Caco-2 (cell line): ENCODE measurements at regions not wholly inside any gene's neighbourhood (a gene's known extent, or its start where the extent isn't known, plus 50 kb on each side); places are given as distances from the start of the nearest gene placed in this dataset.

Source experiments
- BruUV-seq: library from RNA; stranded (reverse); fragments of 400-500 nt; replicated peaks from 2 replicates; lab custom pipeline; 2021; lab: Mats Ljungman, UMichigan
- CTCF ChIA-PET: fragments of 300-600 bp; sonication (Branson Sonifier 250); formaldehyde crosslinking; loops from one replicate; lab custom pipeline; 2022; ENCODE audit warnings: antibody characterized with exemption; lab: Charles Lee
- POLR2A ChIA-PET: fragments of 300-600 bp; sonication (Branson Sonifier 250); formaldehyde crosslinking; loops from one replicate; lab custom pipeline; 2022; ENCODE audit warnings: antibody characterized with exemption; lab: Charles Lee
- DNase-seq, 2 experiments: peaks; one replicate each; pipeline versions ENCODE4 v3.0.0 to v3.0.0-alpha.2; 2020 to 2022
- H3K27me3 ChIP-seq: replicated peaks from 2 replicates; pipeline ENCODE4 v1.6.0; 2011; ENCODE audit warnings: low read length; ENCODE audit not compliant: control insufficient read depth, insufficient read depth
- H3K36me3 ChIP-seq: 2 replicates; pipeline ENCODE4 v1.5.1; 2011; ENCODE audit warnings: low read length; ENCODE audit not compliant: control insufficient read depth, insufficient read depth
- H3K4me1 ChIP-seq: fragments of 250-450 bp; sonication (Bioruptor Pico); 2 replicates; pipeline ENCODE4 v1.5.1; 2020; ENCODE audit warnings: mild to moderate bottlenecking
- H3K4me3 ChIP-seq: 2 replicates; pipeline ENCODE4 v1.5.1; 2011; ENCODE audit warnings: low read depth, mild to moderate bottlenecking, control low read depth, low read length
- H3K9me3 ChIP-seq: fragments of 250-450 bp; sonication (Bioruptor Pico); 2 replicates; pipeline ENCODE4 v1.5.1; 2020; ENCODE audit warnings: mild to moderate bottlenecking, moderate library complexity
- H3K27ac Mint-ChIP-seq: one replicate; pipeline ENCODE4 v1.8.0; 2022; ENCODE audit warnings: mixed read lengths; ENCODE audit not compliant: unreplicated experiment
- H3K27me3 Mint-ChIP-seq: one replicate; pipeline ENCODE4 v1.8.0; 2022; ENCODE audit warnings: mixed read lengths; ENCODE audit not compliant: insufficient read depth, unreplicated experiment
- H3K36me3 Mint-ChIP-seq: one replicate; pipeline ENCODE4 v1.8.0; 2022; ENCODE audit warnings: mild to moderate bottlenecking, mixed read lengths; ENCODE audit not compliant: insufficient read depth, unreplicated experiment
- H3K4me1 Mint-ChIP-seq: one replicate; pipeline ENCODE4 v1.8.0; 2022; ENCODE audit warnings: low read depth, mixed read lengths; ENCODE audit not compliant: unreplicated experiment
- H3K4me3 Mint-ChIP-seq: one replicate; pipeline ENCODE4 v1.8.0; 2022; ENCODE audit warnings: mild to moderate bottlenecking, moderate library complexity, mixed read lengths; ENCODE audit not compliant: unreplicated experiment
- H3K9me3 Mint-ChIP-seq: one replicate; pipeline ENCODE4 v1.8.0; 2022; ENCODE audit warnings: mixed read lengths; ENCODE audit not compliant: unreplicated experiment
- intact Hi-C: fragments of 100-400 bp; cut with micrococcal nuclease; formaldehyde crosslinking; loops from one replicate; pipeline ENCODE4 v1.10.0; 2022; ENCODE audit not compliant: unreplicated experiment
- TF ChIP-seq, protein P1 (sequence below), 2 experiments: fragments of 200-600 bp in 1 of 2; IDR thresholded peaks; 1 replicate in 1 of 2; 2 replicates in 1 of 2; pipeline versions ENCODE4 v1.5.1 to v1.8.0; 2011 to 2022; ENCODE audit warnings: antibody characterized with exemption in 1 of 2, control low read depth in 1 of 2, inconsistent platforms in 1 of 2, low read depth in 1 of 2, low read length in 1 of 2, mild to moderate bottlenecking in 1 of 2, moderate library complexity in 1 of 2; ENCODE audit not compliant: insufficient read depth in 1 of 2, severe bottlenecking in 1 of 2, unreplicated experiment in 1 of 2

DNA sequence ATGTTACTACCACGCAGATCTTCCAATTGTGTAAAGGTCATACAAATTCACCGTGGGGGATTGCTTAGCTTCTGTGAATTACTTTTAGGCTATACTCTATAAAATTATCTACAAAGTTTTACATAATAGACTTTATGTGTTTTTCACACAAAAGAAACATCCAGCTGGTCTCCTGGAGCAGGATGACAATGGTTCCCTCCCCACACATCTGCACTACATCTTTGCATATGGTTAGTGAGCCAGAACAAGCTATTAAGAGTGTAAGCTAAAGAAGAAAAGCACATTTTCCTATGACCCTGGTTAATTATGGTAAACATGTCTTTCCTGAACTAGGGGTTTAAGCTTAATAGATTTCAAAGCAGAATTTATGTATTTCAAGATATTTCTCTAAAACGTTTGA lies 295.1 kb downstream of the ASXL3 start:
- no peaks in the 10 kb centered on the region for H3K4me1 ChIP-seq
- no peak overlapping the region for H3K27ac Mint-ChIP-seq
- H3K9me3 ChIP-seq: no peaks in the 10 kb centered on the region
- intact Hi-C loops: no loop called here
- peaks cover 4% of the 10 kb centered on the region for H3K27me3 Mint-ChIP-seq
- H3K36me3 Mint-ChIP-seq: no peaks in the 10 kb centered on the region
- H3K36me3 ChIP-seq: no peaks in the 10 kb centered on the region
- no peak for DNase-seq
- no peaks in the 10 kb centered on the region for H3K9me3 Mint-ChIP-seq
- no TSS peak for BruUV-seq
- POLR2A ChIA-PET: no interaction called here
- no peak overlapping the region for H3K4me3 Mint-ChIP-seq
- no peaks in the 10 kb centered on the region for H3K27me3 ChIP-seq
- CTCF ChIA-PET: no interaction called here
- H3K4me1 Mint-ChIP-seq: no peaks in the 10 kb centered on the region
- TF ChIP-seq, protein P1, sequence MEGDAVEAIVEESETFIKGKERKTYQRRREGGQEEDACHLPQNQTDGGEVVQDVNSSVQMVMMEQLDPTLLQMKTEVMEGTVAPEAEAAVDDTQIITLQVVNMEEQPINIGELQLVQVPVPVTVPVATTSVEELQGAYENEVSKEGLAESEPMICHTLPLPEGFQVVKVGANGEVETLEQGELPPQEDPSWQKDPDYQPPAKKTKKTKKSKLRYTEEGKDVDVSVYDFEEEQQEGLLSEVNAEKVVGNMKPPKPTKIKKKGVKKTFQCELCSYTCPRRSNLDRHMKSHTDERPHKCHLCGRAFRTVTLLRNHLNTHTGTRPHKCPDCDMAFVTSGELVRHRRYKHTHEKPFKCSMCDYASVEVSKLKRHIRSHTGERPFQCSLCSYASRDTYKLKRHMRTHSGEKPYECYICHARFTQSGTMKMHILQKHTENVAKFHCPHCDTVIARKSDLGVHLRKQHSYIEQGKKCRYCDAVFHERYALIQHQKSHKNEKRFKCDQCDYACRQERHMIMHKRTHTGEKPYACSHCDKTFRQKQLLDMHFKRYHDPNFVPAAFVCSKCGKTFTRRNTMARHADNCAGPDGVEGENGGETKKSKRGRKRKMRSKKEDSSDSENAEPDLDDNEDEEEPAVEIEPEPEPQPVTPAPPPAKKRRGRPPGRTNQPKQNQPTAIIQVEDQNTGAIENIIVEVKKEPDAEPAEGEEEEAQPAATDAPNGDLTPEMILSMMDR (IDR thresholded peaks at IDR 0.05; ENCODE audit: insufficient read depth in 1 of 2, low read depth in 1 of 2, low read length in 1 of 2, severe bottlenecking in 1 of 2, unreplicated experiment in 1 of 2): no peak
- H3K4me3 ChIP-seq: no peak overlapping the region

DNA sequence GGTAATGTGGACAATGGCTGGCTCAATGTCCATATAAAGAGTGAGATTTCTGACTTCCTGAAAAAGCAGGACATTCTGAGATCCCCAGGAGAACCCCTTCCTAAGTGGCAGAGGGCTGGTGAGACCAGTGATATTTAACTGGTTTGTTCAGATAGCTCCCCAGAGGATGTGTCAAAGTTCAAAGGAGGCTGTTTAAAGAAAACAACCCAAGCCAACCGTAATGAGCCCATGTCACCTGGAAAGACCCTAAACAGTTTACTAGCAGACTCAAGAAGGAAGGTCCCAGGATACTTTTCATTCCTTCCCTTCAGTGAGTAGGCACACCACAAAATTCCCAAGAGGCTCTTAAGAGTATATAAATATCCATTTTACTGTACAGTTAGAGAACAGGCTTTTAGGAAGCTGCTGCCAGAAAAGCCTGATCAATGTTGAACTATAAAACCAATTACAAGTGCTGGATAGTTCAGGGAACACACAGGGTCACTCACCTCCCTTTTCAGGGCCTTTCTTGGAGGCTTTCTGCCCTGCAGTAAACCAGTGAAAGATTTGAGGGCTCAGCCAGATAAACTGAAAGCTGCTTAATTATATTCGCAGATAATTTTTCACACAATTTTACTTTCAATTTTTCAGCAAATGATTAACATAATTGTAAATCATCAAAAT lies 293.5 kb downstream of the ASXL3 start:
- H3K36me3 ChIP-seq: no peaks in the 10 kb centered on the region
- no peak overlapping the region for H3K4me3 ChIP-seq
- no peaks in the 10 kb centered on the region for H3K9me3 ChIP-seq
- Mint-ChIP-seq H3K27me3 (peaks cover 2% of the 10 kb centered on the region), H3K27ac (no peak overlapping the region), H3K9me3 (no peaks in the 10 kb centered on the region), H3K4me3 (no peak overlapping the region), H3K4me1 (no peaks in the 10 kb centered on the region), H3K36me3 (no peaks in the 10 kb centered on the region)
- intact Hi-C loops: no loop called here
- ChIA-PET CTCF (no interaction called here), POLR2A (no interaction called here)
- no peaks in the 10 kb centered on the region for H3K27me3 ChIP-seq
- DNase-seq: no peak
- H3K4me1 ChIP-seq: no peaks in the 10 kb centered on the region
- BruUV-seq: no TSS peak
- TF ChIP-seq, protein P1 (IDR thresholded peaks at IDR 0.05; ENCODE audit: insufficient read depth in 1 of 2, low read depth in 1 of 2, low read length in 1 of 2, severe bottlenecking in 1 of 2, unreplicated experiment in 1 of 2): no peak

DNA sequence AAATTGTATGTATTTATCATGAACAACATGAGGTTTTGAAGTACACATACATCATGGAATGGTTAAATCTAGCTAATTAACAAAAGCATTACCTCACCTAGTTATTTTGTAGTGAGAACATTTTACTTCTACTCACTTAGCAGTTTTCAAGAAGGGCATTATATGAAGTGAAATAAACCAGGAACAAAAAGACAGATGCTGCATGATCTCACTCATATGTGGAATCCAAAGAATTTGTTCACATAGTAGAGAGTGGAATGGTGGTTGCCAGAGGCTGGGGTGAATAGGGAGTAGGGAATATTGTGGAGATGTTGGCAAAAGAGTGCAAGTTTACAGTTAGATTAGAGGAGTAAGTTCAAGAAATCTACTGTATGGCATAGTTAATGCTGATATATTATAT lies 292.0 kb downstream of the ASXL3 start:
- H3K4me1 ChIP-seq: no peaks in the 10 kb centered on the region
- Mint-ChIP-seq H3K36me3 (no peaks in the 10 kb centered on the region), H3K4me1 (no peaks in the 10 kb centered on the region), H3K27me3 (peaks cover 2% of the 10 kb centered on the region), H3K27ac (no peak overlapping the region), H3K9me3 (no peaks in the 10 kb centered on the region), H3K4me3 (no peak overlapping the region)
- CTCF ChIA-PET: no interaction called here
- TF ChIP-seq, protein P1 (IDR thresholded peaks at IDR 0.05; ENCODE audit: insufficient read depth in 1 of 2, low read depth in 1 of 2, low read length in 1 of 2, severe bottlenecking in 1 of 2, unreplicated experiment in 1 of 2): no peak
- H3K4me3 ChIP-seq: no peak overlapping the region
- no peaks in the 10 kb centered on the region for H3K9me3 ChIP-seq
- intact Hi-C loops: no loop called here
- POLR2A ChIA-PET: no interaction called here
- no TSS peak for BruUV-seq
- no peaks in the 10 kb centered on the region for H3K27me3 ChIP-seq
- no peak for DNase-seq
- no peaks in the 10 kb centered on the region for H3K36me3 ChIP-seq
